Peyer's patch (tissue), 4 donors: ENCODE measurements at regions not wholly inside any gene's neighbourhood (a gene's known extent, or its start where the extent isn't known, plus 50 kb on each side); places are given as distances from the start of the nearest gene placed in this dataset.

Source experiments
- CTCF ChIP-seq, 6 experiments: fragments of 450-650 bp in 4 of 6; fragments of 200-600 bp in 2 of 6; sonication (generic) in 1 of 6; IDR thresholded peaks; one replicate each; pipeline ENCODE4 v1.5.1; 2017 to 2019; ENCODE audit warnings: antibody characterized with exemption in 6 of 6, mild to moderate bottlenecking in 3 of 6, moderate library complexity in 1 of 6
- POLR2A ChIP-seq, 2 donors: fragments of 450-650 bp; IDR thresholded peaks; one replicate each; pipeline ENCODE4 v1.5.1; 2017; ENCODE audit warnings: antibody characterized with exemption in 2 of 2, mild to moderate bottlenecking in 2 of 2, moderate library complexity in 2 of 2

GRCh38 chr10:109218207-109218606, 705.1 kb downstream of the XPNPEP1 start:
- no peak for TF ChIP-seq CTCF (IDR thresholded peaks at IDR 0.05)
- TF ChIP-seq POLR2A (IDR thresholded peaks at IDR 0.05), result no peak
